Ishikawa (cell line): ENCODE measurements at regions not wholly inside any gene's neighbourhood (a gene's known extent, or its start where the extent isn't known, plus 50 kb on each side); places are given as distances from the start of the nearest gene placed in this dataset.

Experiments used
- CEBPB ChIP-seq: IDR thresholded peaks from 2 replicates; pipeline ENCODE4 v1.6.1; 2012
- CREB1 ChIP-seq: IDR thresholded peaks from 2 replicates; pipeline ENCODE4 v1.6.1; 2012; ENCODE audit warnings: low read depth
- EGR1 ChIP-seq: IDR thresholded peaks from 2 replicates; pipeline ENCODE4 v1.6.1; 2012
- EP300 ChIP-seq: IDR thresholded peaks from 2 replicates; pipeline ENCODE4 v1.6.1; 2012; ENCODE audit warnings: borderline replicate concordance
- FOXM1 ChIP-seq: IDR thresholded peaks from 2 replicates; pipeline ENCODE4 v1.6.1; 2012; ENCODE audit warnings: low read depth, borderline replicate concordance
- NFIC ChIP-seq: IDR thresholded peaks from 2 replicates; pipeline ENCODE4 v1.6.1; 2012
- RAD21 ChIP-seq: IDR thresholded peaks from 2 replicates; pipeline ENCODE4 v1.6.1; 2012; ENCODE audit warnings: low read depth
- TAF1 ChIP-seq: IDR thresholded peaks from 2 replicates; pipeline ENCODE4 v1.6.1; 2012; ENCODE audit warnings: low read depth, mild to moderate bottlenecking
- TCF12 ChIP-seq: IDR thresholded peaks from 2 replicates; pipeline ENCODE4 v1.6.1; 2012; ENCODE audit warnings: low read depth
- TEAD4 ChIP-seq: IDR thresholded peaks from 2 replicates; pipeline ENCODE4 v1.6.1; 2012
- YY1 ChIP-seq: IDR thresholded peaks from 2 replicates; pipeline ENCODE4 v1.6.1; 2012; ENCODE audit warnings: low read depth
- ZBTB7A ChIP-seq: IDR thresholded peaks from 2 replicates; pipeline ENCODE4 v1.6.1; 2012; ENCODE audit warnings: low read depth
- TF ChIP-seq, protein P1 (sequence below): IDR thresholded peaks from 2 replicates; pipeline ENCODE4 v1.6.1; 2012
- TF ChIP-seq, protein P2 (sequence below): IDR thresholded peaks from 2 replicates; pipeline ENCODE4 v1.6.1; 2012
- TF ChIP-seq, protein P3 (sequence below): IDR thresholded peaks from 2 replicates; pipeline ENCODE4 v1.6.1; 2012; ENCODE audit warnings: low read depth, mild to moderate bottlenecking

- no peak for TF ChIP-seq ZBTB7A
- no peak for TF ChIP-seq TEAD4
- no peak for TF ChIP-seq TAF1
- TF ChIP-seq RAD21: no peak
- TF ChIP-seq TCF12: no peak
- no peak for TF ChIP-seq FOXM1
- no peak for TF ChIP-seq CREB1
- TF ChIP-seq EGR1: no peak
- TF ChIP-seq, protein P1, sequence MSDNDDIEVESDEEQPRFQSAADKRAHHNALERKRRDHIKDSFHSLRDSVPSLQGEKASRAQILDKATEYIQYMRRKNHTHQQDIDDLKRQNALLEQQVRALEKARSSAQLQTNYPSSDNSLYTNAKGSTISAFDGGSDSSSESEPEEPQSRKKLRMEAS: no peak
- TF ChIP-seq, protein P2, sequence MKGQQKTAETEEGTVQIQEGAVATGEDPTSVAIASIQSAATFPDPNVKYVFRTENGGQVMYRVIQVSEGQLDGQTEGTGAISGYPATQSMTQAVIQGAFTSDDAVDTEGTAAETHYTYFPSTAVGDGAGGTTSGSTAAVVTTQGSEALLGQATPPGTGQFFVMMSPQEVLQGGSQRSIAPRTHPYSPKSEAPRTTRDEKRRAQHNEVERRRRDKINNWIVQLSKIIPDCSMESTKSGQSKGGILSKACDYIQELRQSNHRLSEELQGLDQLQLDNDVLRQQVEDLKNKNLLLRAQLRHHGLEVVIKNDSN: no peak
- no peak for TF ChIP-seq YY1
- TF ChIP-seq, protein P3, sequence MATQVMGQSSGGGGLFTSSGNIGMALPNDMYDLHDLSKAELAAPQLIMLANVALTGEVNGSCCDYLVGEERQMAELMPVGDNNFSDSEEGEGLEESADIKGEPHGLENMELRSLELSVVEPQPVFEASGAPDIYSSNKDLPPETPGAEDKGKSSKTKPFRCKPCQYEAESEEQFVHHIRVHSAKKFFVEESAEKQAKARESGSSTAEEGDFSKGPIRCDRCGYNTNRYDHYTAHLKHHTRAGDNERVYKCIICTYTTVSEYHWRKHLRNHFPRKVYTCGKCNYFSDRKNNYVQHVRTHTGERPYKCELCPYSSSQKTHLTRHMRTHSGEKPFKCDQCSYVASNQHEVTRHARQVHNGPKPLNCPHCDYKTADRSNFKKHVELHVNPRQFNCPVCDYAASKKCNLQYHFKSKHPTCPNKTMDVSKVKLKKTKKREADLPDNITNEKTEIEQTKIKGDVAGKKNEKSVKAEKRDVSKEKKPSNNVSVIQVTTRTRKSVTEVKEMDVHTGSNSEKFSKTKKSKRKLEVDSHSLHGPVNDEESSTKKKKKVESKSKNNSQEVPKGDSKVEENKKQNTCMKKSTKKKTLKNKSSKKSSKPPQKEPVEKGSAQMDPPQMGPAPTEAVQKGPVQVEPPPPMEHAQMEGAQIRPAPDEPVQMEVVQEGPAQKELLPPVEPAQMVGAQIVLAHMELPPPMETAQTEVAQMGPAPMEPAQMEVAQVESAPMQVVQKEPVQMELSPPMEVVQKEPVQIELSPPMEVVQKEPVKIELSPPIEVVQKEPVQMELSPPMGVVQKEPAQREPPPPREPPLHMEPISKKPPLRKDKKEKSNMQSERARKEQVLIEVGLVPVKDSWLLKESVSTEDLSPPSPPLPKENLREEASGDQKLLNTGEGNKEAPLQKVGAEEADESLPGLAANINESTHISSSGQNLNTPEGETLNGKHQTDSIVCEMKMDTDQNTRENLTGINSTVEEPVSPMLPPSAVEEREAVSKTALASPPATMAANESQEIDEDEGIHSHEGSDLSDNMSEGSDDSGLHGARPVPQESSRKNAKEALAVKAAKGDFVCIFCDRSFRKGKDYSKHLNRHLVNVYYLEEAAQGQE: no peak
- no peak for TF ChIP-seq CEBPB
- no peak for TF ChIP-seq EP300
- TF ChIP-seq NFIC: no peak
These were observed 238.6 kb downstream of the PYDC2 start for GRCh38 chr3:191699546-191699945.

GRCh38 chr3:191702121-191702520, 241.2 kb downstream of the PYDC2 start:
- TF ChIP-seq, protein P1: no peak
- TF ChIP-seq CEBPB (no peak), ZBTB7A (no peak), YY1 (no peak), TEAD4 (no peak), TCF12 (no peak), EGR1 (no peak), TAF1 (no peak), NFIC (no peak), RAD21 (no peak), EP300 (no peak), CREB1 (no peak), FOXM1 (no peak)
- TF ChIP-seq, protein P2: no peak
- TF ChIP-seq, protein P3: no peak

DNA sequence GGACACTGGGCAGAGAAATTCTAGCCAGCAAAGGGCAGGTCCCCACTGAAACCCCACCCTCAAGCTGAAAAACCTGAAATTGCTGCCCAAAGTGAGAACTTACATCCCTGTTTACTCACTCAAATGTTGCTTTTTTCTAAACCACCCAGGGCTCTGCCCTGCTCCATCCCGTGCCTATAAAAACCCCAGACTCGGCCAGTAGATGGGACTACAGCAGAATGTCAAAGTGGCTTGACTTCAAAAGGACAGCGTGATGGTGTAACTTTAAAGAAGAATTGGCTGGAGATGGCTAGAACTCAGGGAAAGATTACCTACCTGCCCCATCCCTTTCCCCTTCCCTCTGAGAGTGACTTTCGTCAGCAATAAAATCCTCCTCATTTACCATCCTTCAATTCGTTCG, 246.9 kb downstream of the PYDC2 start:
- TF ChIP-seq, protein P2: no peak
- TF ChIP-seq EP300 (no peak), YY1 (no peak), CEBPB (no peak), TAF1 (no peak), TCF12 (no peak), ZBTB7A (no peak), EGR1 (no peak), RAD21 (no peak), FOXM1 (no peak), TEAD4 (no peak), CREB1 (no peak), NFIC (no peak)
- TF ChIP-seq, protein P1: no peak
- TF ChIP-seq, protein P3: no peak

DNA sequence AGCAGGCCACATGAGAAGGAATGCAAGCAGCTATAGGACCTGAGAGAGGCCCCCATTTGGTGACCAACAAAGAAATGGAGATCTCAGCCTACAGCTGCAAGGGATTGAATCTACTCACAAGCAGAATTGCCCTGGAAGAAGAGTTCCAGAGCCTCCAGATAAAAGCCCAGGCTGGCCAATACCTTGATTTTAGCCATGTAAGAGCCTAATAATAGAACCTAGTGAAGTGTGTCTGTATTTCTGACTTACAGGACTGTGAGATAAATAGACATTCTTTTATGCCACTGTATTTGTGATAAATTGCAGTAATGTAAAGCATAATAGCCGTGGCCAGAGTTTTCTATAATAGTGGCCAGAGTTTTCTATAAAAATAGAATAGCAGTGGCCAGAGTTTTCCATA, 254.6 kb downstream of the PYDC2 start:
- no peak for TF ChIP-seq ZBTB7A
- no peak for TF ChIP-seq RAD21
- no peak for TF ChIP-seq EGR1
- TF ChIP-seq, protein P3: no peak
- no peak for TF ChIP-seq TCF12
- TF ChIP-seq TAF1: no peak
- TF ChIP-seq EP300: no peak
- no peak for TF ChIP-seq CREB1
- TF ChIP-seq YY1: no peak
- no peak for TF ChIP-seq NFIC
